PC-9 (cell line): ENCODE measurements at regions not wholly inside any gene's neighbourhood (a gene's known extent, or its start where the extent isn't known, plus 50 kb on each side); places are given as distances from the start of the nearest gene placed in this dataset.

Experiments
- BruUV-seq: library from RNA; stranded (reverse); fragments of 400-500 nt; replicated peaks from 2 replicates; lab custom pipeline; 2021; lab: Mats Ljungman, UMichigan
- CTCF ChIA-PET: fragments of 300-600 bp; sonication (Branson Sonifier 250); formaldehyde crosslinking; loops from one replicate; lab custom pipeline; 2022; ENCODE audit warnings: antibody characterized with exemption; lab: Charles Lee
- POLR2A ChIA-PET: fragments of 300-600 bp; sonication (Branson Sonifier 250); formaldehyde crosslinking; loops from one replicate; lab custom pipeline; 2022; ENCODE audit warnings: antibody characterized with exemption; ENCODE audit not compliant: unreplicated experiment; lab: Charles Lee
- DNase-seq, 2 experiments: peaks; one replicate each; pipeline versions ENCODE4 v3.0.0 to v3.0.0-alpha.2; 2015 to 2022; ENCODE audit warnings: mixed read lengths in 1 of 2
- H2AFZ ChIP-seq: fragments of 200-600 bp; sonication (generic); 2 replicates; pipeline ENCODE4 v1.8.1; 2017; ENCODE audit warnings: antibody characterized with exemption
- H3F3A ChIP-seq: fragments of 200-600 bp; sonication (generic); 2 replicates; pipeline ENCODE4 v1.8.1; 2017; ENCODE audit warnings: antibody characterized with exemption, mild to moderate bottlenecking, low read depth; ENCODE audit not compliant: insufficient read depth
- H3K27ac ChIP-seq: fragments of 200-600 bp; sonication (generic); 2 replicates; pipeline ENCODE4 v1.6.1; 2016; ENCODE audit warnings: mixed run types
- H3K27me3 ChIP-seq: fragments of 200-600 bp; sonication (generic); 2 replicates; pipeline ENCODE4 v1.6.1; 2016; ENCODE audit warnings: low read depth, mixed run types; ENCODE audit not compliant: insufficient read depth
- H3K36me3 ChIP-seq: fragments of 200-600 bp; sonication (generic); 2 replicates; pipeline ENCODE4 v1.6.1; 2016; ENCODE audit warnings: low read depth, mixed run types
- H3K4me1 ChIP-seq: fragments of 200-600 bp; sonication (generic); replicated peaks from 2 replicates; pipeline ENCODE4 v1.6.1; 2016; ENCODE audit warnings: mixed run types; ENCODE audit not compliant: insufficient read depth
- H3K4me2 ChIP-seq: fragments of 200-600 bp; sonication (generic); 2 replicates; pipeline ENCODE4 v1.6.1; 2017; ENCODE audit warnings: mixed run types
- H3K4me3 ChIP-seq: fragments of 200-600 bp; sonication (generic); 2 replicates; pipeline ENCODE4 v1.6.1; 2016; ENCODE audit warnings: mixed run types
- H3K79me2 ChIP-seq: fragments of 200-600 bp; sonication (generic); 2 replicates; pipeline ENCODE4 v1.6.1; 2017; ENCODE audit warnings: low read depth, mixed run types
- H3K9me2 ChIP-seq: fragments of 200-600 bp; sonication (generic); 2 replicates; pipeline ENCODE4 v1.8.1; 2017; ENCODE audit warnings: mild to moderate bottlenecking; ENCODE audit not compliant: insufficient read depth
- H3K9me3 ChIP-seq: fragments of 200-600 bp; sonication (generic); 2 replicates; pipeline ENCODE4 v1.8.1; 2016; ENCODE audit warnings: low read depth; ENCODE audit not compliant: insufficient read depth
- H4K20me1 ChIP-seq: fragments of 200-600 bp; sonication (generic); 2 replicates; pipeline ENCODE4 v1.8.1; 2017; ENCODE audit not compliant: insufficient read depth
- CTCF ChIP-seq: fragments of 200-600 bp; sonication (generic); conservative IDR thresholded peaks from 2 replicates; pipeline ENCODE4 v1.6.1; 2017; ENCODE audit warnings: mixed run types, antibody characterized with exemption, mild to moderate bottlenecking, moderate library complexity
- EZH2 ChIP-seq: fragments of 200-600 bp; sonication (generic); IDR thresholded peaks from 2 replicates; pipeline ENCODE4 v1.8.0; 2017; ENCODE audit warnings: antibody characterized with exemption, low read depth
- intact Hi-C: fragments of 100-400 bp; cut with micrococcal nuclease; formaldehyde crosslinking; loops from one replicate; pipeline ENCODE4 v1.10.0; 2022; ENCODE audit not compliant: unreplicated experiment

GRCh38 chr15:38028869-38029268 is 94.4 kb downstream of the TMCO5A start:
- TF ChIP-seq CTCF: no peak
- TF ChIP-seq EZH2: no peak
- no peak overlapping the region for H3K4me2 ChIP-seq
- H3K4me3 ChIP-seq: no peak overlapping the region
- ChIA-PET CTCF (no interaction called here), POLR2A (no interaction called here)
- H3K27ac ChIP-seq: no peak overlapping the region
- no peaks in the 10 kb centered on the region for H3K27me3 ChIP-seq
- no peaks in the 10 kb centered on the region for H3K9me3 ChIP-seq
- no peaks in the 10 kb centered on the region for H3K79me2 ChIP-seq
- H3K9me2 ChIP-seq: no peaks in the 10 kb centered on the region
- intact Hi-C loops: no loop called here
- no peak overlapping the region for H2AFZ ChIP-seq
- H3K36me3 ChIP-seq: no peaks in the 10 kb centered on the region
- no TSS peak for BruUV-seq
- no peaks in the 10 kb centered on the region for H4K20me1 ChIP-seq
- DNase-seq: no peak
- H3K4me1 ChIP-seq: no peaks in the 10 kb centered on the region
- H3F3A ChIP-seq: no peaks in the 10 kb centered on the region

- H3K4me1 ChIP-seq: no peaks in the 10 kb centered on the region
- H3K79me2 ChIP-seq: no peaks in the 10 kb centered on the region
- no peak overlapping the region for H3K4me3 ChIP-seq
- H3K36me3 ChIP-seq: no peaks in the 10 kb centered on the region
- no peak overlapping the region for H3K4me2 ChIP-seq
- BruUV-seq: no TSS peak
- no peak overlapping the region for H3K27ac ChIP-seq
- TF ChIP-seq CTCF: no peak
- TF ChIP-seq EZH2: no peak
- no peaks in the 10 kb centered on the region for H4K20me1 ChIP-seq
- no peaks in the 10 kb centered on the region for H3K9me3 ChIP-seq
- POLR2A ChIA-PET: no interaction called here
- H3K27me3 ChIP-seq: no peaks in the 10 kb centered on the region
- no peak for DNase-seq
- H2AFZ ChIP-seq: no peak overlapping the region
- H3F3A ChIP-seq: no peaks in the 10 kb centered on the region
- intact Hi-C loops: no loop called here
- H3K9me2 ChIP-seq: no peaks in the 10 kb centered on the region
- CTCF ChIA-PET: no interaction called here
These were observed 95.3 kb downstream of the TMCO5A start for GRCh38 chr15:38029736-38030135.

GRCh38 chr15:38030609-38031008 is 96.2 kb downstream of the TMCO5A start:
- no peaks in the 10 kb centered on the region for H3K36me3 ChIP-seq
- no peak for DNase-seq
- CTCF ChIA-PET: no interaction called here

More at GRCh38 chr15:38030609-38031008, 96.2 kb downstream of the TMCO5A start:
- H2AFZ ChIP-seq: no peak overlapping the region
- H3K4me3 ChIP-seq: no peak overlapping the region
- no peaks in the 10 kb centered on the region for H3K4me1 ChIP-seq
- H3K79me2 ChIP-seq: no peaks in the 10 kb centered on the region
- H3K27me3 ChIP-seq: no peaks in the 10 kb centered on the region
- no peak overlapping the region for H3K4me2 ChIP-seq
- TF ChIP-seq CTCF: no peak
- H3K27ac ChIP-seq: no peak overlapping the region
- no peaks in the 10 kb centered on the region for H4K20me1 ChIP-seq
- H3K9me3 ChIP-seq: no peaks in the 10 kb centered on the region
- POLR2A ChIA-PET: no interaction called here
- no TSS peak for BruUV-seq
- H3F3A ChIP-seq: no peaks in the 10 kb centered on the region
- no peaks in the 10 kb centered on the region for H3K9me2 ChIP-seq
- intact Hi-C loops: no loop called here
